ENCODE measurements at regions not wholly inside any gene's neighbourhood (a gene's known extent, or its start where the extent isn't known, plus 50 kb on each side); places are given as distances from the start of the nearest gene placed in this dataset.

GRCh38 chr5:28561522-28561921, 1523.1 kb upstream of the CDH9 start (continued):
- TF ChIP-seq ZNF462 (CRISPR knock-in tag; IDR thresholded peaks at IDR 0.05) = no peak

DNA sequence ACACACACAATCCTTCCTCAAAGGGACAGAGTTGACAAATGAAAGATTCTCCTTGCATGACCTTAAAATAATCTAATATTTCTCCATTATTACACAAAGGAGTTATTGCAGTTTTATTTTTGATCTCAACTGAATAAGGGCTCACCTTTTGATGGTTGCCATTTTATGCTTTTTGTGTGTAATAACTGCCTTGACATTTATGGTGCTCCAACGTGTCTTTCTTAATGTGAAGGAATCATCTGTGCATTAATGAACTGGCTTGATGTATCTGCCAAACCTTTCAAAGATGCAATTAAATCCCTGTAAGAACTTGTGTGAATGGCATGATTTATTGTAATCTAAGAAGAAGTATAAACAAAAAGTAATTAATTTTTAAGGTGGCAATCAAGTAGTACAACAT, 1519.8 kb upstream of the CDH9 start:
- Histone ChIP-seq H3K27ac (ENCODE audit: low read depth) (no peak overlapping the region), H3K4me1 (ENCODE audit: insufficient read depth) (no peaks in the 10 kb centered on the region), H4K20me1 (replicated peaks; ENCODE audit: insufficient read depth) (no peaks in the 10 kb centered on the region), H3K9me2 (ENCODE audit: insufficient read depth) (no peaks in the 10 kb centered on the region), H3K79me2 (replicated peaks; ENCODE audit: insufficient read depth) (no peaks in the 10 kb centered on the region), H3K27me3 (ENCODE audit: insufficient read depth) (no peaks in the 10 kb centered on the region), H3K4me3 (no peak overlapping the region), H2AFZ (no peak overlapping the region), H3K36me3 (ENCODE audit: insufficient read depth) (no peaks in the 10 kb centered on the region), H3F3A (replicated peaks; ENCODE audit: low read depth) (no peaks in the 10 kb centered on the region), H3K4me2 (no peak overlapping the region)
- DNase-seq (ENCODE audit: low spot score) = no peak
- ATAC-seq = no peak
- Mint-ChIP-seq H3K4me3 (no peak overlapping the region), H3K4me1 (no peaks in the 10 kb centered on the region), H3K27me3 (ENCODE audit: insufficient read depth, low read depth, poor library complexity) (peaks cover 4% of the 10 kb centered on the region), H3K36me3 (ENCODE audit: low read depth) (no peaks in the 10 kb centered on the region), H3K27ac (no peak overlapping the region), H3K9me3 (no peaks in the 10 kb centered on the region; the same call in 2 of the 3 replicates)
- TF ChIP-seq ZNF462 (CRISPR knock-in tag; IDR thresholded peaks at IDR 0.05) = no peak

Measured in GM23338 (cell line).